Panc1 (cell line): ENCODE measurements at regions not wholly inside any gene's neighbourhood (a gene's known extent, or its start where the extent isn't known, plus 50 kb on each side); places are given as distances from the start of the nearest gene placed in this dataset.
"Not testable (repeated sequence)": the region's sequence is repeated elsewhere in the genome, so short reads cannot be mapped to it uniquely, and the experiment has no call there.

Experiments
- POLR2AphosphoS5 ChIP-seq: IDR thresholded peaks from 2 replicates; pipeline ENCODE4 v1.6.1; 2012; ENCODE audit warnings: mild to moderate bottlenecking, low read depth, low read length, moderate library complexity
- SIN3A ChIP-seq: IDR thresholded peaks from 2 replicates; pipeline ENCODE4 v1.6.1; 2012; ENCODE audit warnings: low read depth, mild to moderate bottlenecking, low read length, moderate library complexity, borderline replicate concordance; ENCODE audit not compliant: insufficient read depth
- TCF7L2 ChIP-seq: IDR thresholded peaks from 2 replicates; pipeline ENCODE4 v1.6.1; 2011; ENCODE audit warnings: mild to moderate bottlenecking, low read depth, low read length, inconsistent platforms
- TF ChIP-seq, protein P1 (sequence below): fragments of 450-650 bp; IDR thresholded peaks from 2 replicates; pipeline ENCODE4 v1.5.1; 2017; ENCODE audit warnings: mild to moderate bottlenecking
- TF ChIP-seq, protein P2 (sequence below), 2 experiments: IDR thresholded peaks; 2 replicates each; pipeline ENCODE4 v1.6.1; 2011 to 2012; ENCODE audit warnings: low read depth in 2 of 2, control low read depth in 1 of 2, low read length in 1 of 2, mild to moderate bottlenecking in 1 of 2, moderate library complexity in 1 of 2; ENCODE audit not compliant: insufficient read depth in 1 of 2

DNA sequence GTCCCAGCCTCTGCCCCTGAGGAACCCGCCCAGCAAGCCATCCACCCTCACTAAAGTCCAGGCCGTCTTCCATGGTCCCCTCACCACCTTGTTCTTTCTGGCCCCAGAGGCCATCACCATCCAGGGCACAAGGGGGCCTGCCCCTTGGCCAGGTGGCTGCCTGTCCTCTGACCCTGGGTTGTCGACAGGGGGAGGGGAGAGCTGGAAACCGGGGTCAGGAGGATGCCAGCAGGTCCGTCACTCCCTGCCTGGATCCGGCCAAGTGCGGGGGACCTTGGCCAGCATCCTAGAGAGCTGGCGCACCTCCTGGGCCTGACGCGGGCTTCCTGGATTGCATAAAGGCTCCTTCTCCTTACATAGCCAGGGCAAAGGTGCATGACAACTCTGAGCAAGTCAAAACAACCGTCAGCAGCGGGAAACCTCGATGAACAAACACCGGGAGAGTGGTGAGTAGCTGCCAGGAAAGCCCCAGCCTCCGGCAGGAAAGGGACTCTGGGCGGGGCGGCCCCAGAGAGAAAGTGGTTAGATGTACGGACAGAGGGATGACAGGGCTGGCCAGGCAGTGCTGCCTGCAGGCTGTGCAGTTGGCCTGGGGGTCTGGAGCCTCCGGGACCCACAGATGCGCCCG lies 4461.2 kb upstream of the TPTE start:
- TF ChIP-seq, protein P1, sequence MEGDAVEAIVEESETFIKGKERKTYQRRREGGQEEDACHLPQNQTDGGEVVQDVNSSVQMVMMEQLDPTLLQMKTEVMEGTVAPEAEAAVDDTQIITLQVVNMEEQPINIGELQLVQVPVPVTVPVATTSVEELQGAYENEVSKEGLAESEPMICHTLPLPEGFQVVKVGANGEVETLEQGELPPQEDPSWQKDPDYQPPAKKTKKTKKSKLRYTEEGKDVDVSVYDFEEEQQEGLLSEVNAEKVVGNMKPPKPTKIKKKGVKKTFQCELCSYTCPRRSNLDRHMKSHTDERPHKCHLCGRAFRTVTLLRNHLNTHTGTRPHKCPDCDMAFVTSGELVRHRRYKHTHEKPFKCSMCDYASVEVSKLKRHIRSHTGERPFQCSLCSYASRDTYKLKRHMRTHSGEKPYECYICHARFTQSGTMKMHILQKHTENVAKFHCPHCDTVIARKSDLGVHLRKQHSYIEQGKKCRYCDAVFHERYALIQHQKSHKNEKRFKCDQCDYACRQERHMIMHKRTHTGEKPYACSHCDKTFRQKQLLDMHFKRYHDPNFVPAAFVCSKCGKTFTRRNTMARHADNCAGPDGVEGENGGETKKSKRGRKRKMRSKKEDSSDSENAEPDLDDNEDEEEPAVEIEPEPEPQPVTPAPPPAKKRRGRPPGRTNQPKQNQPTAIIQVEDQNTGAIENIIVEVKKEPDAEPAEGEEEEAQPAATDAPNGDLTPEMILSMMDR = not testable (repeated sequence)
- TF ChIP-seq SIN3A, POLR2AphosphoS5, TCF7L2: not testable (repeated sequence)
- TF ChIP-seq, protein P2, sequence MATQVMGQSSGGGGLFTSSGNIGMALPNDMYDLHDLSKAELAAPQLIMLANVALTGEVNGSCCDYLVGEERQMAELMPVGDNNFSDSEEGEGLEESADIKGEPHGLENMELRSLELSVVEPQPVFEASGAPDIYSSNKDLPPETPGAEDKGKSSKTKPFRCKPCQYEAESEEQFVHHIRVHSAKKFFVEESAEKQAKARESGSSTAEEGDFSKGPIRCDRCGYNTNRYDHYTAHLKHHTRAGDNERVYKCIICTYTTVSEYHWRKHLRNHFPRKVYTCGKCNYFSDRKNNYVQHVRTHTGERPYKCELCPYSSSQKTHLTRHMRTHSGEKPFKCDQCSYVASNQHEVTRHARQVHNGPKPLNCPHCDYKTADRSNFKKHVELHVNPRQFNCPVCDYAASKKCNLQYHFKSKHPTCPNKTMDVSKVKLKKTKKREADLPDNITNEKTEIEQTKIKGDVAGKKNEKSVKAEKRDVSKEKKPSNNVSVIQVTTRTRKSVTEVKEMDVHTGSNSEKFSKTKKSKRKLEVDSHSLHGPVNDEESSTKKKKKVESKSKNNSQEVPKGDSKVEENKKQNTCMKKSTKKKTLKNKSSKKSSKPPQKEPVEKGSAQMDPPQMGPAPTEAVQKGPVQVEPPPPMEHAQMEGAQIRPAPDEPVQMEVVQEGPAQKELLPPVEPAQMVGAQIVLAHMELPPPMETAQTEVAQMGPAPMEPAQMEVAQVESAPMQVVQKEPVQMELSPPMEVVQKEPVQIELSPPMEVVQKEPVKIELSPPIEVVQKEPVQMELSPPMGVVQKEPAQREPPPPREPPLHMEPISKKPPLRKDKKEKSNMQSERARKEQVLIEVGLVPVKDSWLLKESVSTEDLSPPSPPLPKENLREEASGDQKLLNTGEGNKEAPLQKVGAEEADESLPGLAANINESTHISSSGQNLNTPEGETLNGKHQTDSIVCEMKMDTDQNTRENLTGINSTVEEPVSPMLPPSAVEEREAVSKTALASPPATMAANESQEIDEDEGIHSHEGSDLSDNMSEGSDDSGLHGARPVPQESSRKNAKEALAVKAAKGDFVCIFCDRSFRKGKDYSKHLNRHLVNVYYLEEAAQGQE (IDR thresholded peaks at IDR 0.05; ENCODE audit: insufficient read depth in 1 of 2, low read depth in 2 of 2, low read length in 1 of 2) = not testable (repeated sequence)
